GM10266 (cell line): ENCODE measurements at regions not wholly inside any gene's neighbourhood (a gene's known extent, or its start where the extent isn't known, plus 50 kb on each side); places are given as distances from the start of the nearest gene placed in this dataset.

Experiments
- DNase-seq: peaks from one replicate; pipeline ENCODE4 v3.0.0; 2012; ENCODE audit errors: extremely low spot score
- CTCF ChIP-seq: IDR thresholded peaks from 2 replicates; pipeline ENCODE4 v1.5.1; 2012; ENCODE audit warnings: mild to moderate bottlenecking, low read depth; ENCODE audit not compliant: control insufficient read depth, insufficient read depth; ENCODE audit errors: missing control alignments

GRCh38 chr1:29948581-29948980, 712.3 kb downstream of the PTPRU start:
- TF ChIP-seq CTCF, result no peak
- no peak for DNase-seq

GRCh38 chr1:29946057-29946456, 709.7 kb downstream of the PTPRU start:
- no peak for DNase-seq
- TF ChIP-seq CTCF, result no peak

GRCh38 chr1:29945426-29945825, 709.1 kb downstream of the PTPRU start:
- no peak for DNase-seq

GRCh38 chr1:29944253-29944905, 708.1 kb downstream of the PTPRU start:
- no peak for TF ChIP-seq CTCF
- no peak for DNase-seq

More at GRCh38 chr1:29945426-29945825, 709.1 kb downstream of the PTPRU start:
- no peak for TF ChIP-seq CTCF

GRCh38 chr1:29943034-29943433, 706.7 kb downstream of the PTPRU start:
- no peak for TF ChIP-seq CTCF
- no peak for DNase-seq

GRCh38 chr1:29939079-29939478, 702.8 kb downstream of the PTPRU start:
- no peak for TF ChIP-seq CTCF
- DNase-seq, result no peak

GRCh38 chr1:29937356-29937755, 701.0 kb downstream of the PTPRU start:
- DNase-seq, result no peak
- TF ChIP-seq CTCF, result no peak
